RWPE2 (cell line): ENCODE measurements at regions not wholly inside any gene's neighbourhood (a gene's known extent, or its start where the extent isn't known, plus 50 kb on each side); places are given as distances from the start of the nearest gene placed in this dataset.

Experiments
- ATAC-seq: fragments of 200-7000 bp; cut with Tn5 transposase; 3 replicates; pipeline ENCODE4 v1.9.1; 2021; ENCODE audit warnings: low read depth
- DNase-seq: peaks from one replicate; pipeline ENCODE4 v3.0.0-alpha.2; 2020; ENCODE audit warnings: low spot score
- H3K27ac ChIP-seq: fragments of 450-650 bp; 2 replicates; pipeline ENCODE4 v1.5.1; 2017; ENCODE audit warnings: mild to moderate bottlenecking; ENCODE audit not compliant: poor library complexity, severe bottlenecking
- H3K27me3 ChIP-seq: fragments of 250-450 bp; sonication (Bioruptor Pico); 2 replicates; pipeline ENCODE4 v1.5.1; 2021; ENCODE audit warnings: mild to moderate bottlenecking, moderate library complexity; ENCODE audit not compliant: insufficient read depth, poor library complexity, severe bottlenecking
- H3K36me3 ChIP-seq: fragments of 250-450 bp; sonication (Bioruptor Pico); 2 replicates; pipeline ENCODE4 v1.5.1; 2020; ENCODE audit warnings: low read depth, mild to moderate bottlenecking, moderate library complexity
- H3K4me1 ChIP-seq: fragments of 250-450 bp; sonication (Bioruptor Pico); 2 replicates; pipeline ENCODE4 v1.5.1; 2021; ENCODE audit warnings: mild to moderate bottlenecking, moderate library complexity; ENCODE audit not compliant: insufficient read depth, poor library complexity, severe bottlenecking
- H3K4me3 ChIP-seq: fragments of 250-450 bp; sonication (Bioruptor Pico); 2 replicates; pipeline ENCODE4 v1.5.1; 2021; ENCODE audit warnings: mild to moderate bottlenecking, moderate library complexity; ENCODE audit not compliant: severe bottlenecking
- H3K9me3 ChIP-seq: fragments of 250-450 bp; sonication (Bioruptor Pico); 2 replicates; pipeline ENCODE4 v1.5.1; 2021; ENCODE audit warnings: mild to moderate bottlenecking, moderate library complexity; ENCODE audit not compliant: severe bottlenecking
- CTCF ChIP-seq: fragments of 450-650 bp; IDR thresholded peaks from one replicate; pipeline ENCODE4 v1.5.1; 2017; ENCODE audit warnings: mild to moderate bottlenecking, moderate library complexity; ENCODE audit not compliant: poor library complexity, severe bottlenecking

DNA sequence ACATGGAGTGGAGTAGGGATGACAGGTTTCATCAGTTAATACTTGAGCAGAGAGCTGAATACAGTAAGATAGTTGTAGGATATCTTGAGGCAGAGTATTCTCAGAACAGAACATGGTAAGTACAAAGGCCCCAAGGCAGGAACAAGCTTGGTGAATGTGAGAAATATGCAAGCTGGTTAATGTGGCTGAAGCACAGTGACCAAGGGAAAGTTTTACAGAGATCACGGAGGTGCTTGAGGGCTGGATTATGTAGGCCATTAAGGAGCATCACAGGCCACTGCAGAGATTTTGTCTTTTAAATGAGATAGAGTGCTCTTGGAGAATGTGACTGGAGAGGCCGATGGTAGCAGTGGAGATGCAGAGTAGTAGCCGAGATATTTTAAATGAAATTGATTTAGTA is 54.0 kb upstream of the BOLA1 start:
- no peak for TF ChIP-seq CTCF
- peak overlapping the region; percentile 86 for H3K27ac ChIP-seq
- H3K36me3 ChIP-seq = peaks cover 26% of the 10 kb centered on the region
- no peak overlapping the region for H3K4me3 ChIP-seq
- ATAC-seq (no peak), DNase-seq (no peak)
- peaks cover 45% of the 10 kb centered on the region for H3K4me1 ChIP-seq
- H3K9me3 ChIP-seq = no peaks in the 10 kb centered on the region
- no peaks in the 10 kb centered on the region for H3K27me3 ChIP-seq

DNA sequence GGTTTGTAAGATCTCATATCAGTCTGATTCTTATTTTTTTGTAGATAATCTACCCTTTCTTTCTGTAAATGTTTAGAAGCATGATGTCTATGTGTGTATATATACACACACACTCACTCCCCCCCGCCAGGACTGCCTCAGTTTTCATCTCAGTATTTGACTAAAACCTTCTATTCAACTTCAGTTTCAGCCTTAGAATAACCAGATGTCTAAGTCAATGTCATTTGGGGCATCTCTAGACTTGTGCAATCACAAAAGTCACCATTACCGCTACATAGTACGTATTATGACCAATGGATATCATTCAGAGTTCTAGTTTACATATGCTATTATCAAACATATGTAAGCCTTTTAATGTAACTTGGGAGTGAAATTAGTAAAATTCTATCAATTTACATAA is 53.3 kb upstream of the BOLA1 start:
- no peaks in the 10 kb centered on the region for H3K27me3 ChIP-seq
- no peak overlapping the region for H3K4me3 ChIP-seq
- peaks cover 45% of the 10 kb centered on the region for H3K4me1 ChIP-seq
- no peak overlapping the region for H3K27ac ChIP-seq
- DNase-seq (no peak), ATAC-seq (no peak)
- H3K36me3 ChIP-seq = peaks cover 26% of the 10 kb centered on the region
- H3K9me3 ChIP-seq = no peaks in the 10 kb centered on the region
- TF ChIP-seq CTCF = no peak

- no peaks in the 10 kb centered on the region for H3K9me3 ChIP-seq
- H3K4me1 ChIP-seq = peaks cover 45% of the 10 kb centered on the region
- TF ChIP-seq CTCF = no peak
- peaks cover 26% of the 10 kb centered on the region for H3K36me3 ChIP-seq
- peak overlapping the region; percentile 83 for H3K27ac ChIP-seq
- H3K4me3 ChIP-seq = no peak overlapping the region
- DNase-seq (no peak), ATAC-seq (no peak)
- H3K27me3 ChIP-seq = no peaks in the 10 kb centered on the region
Observed at GRCh38 chr1:149846593-149847466, 52.5 kb upstream of the BOLA1 start.

DNA sequence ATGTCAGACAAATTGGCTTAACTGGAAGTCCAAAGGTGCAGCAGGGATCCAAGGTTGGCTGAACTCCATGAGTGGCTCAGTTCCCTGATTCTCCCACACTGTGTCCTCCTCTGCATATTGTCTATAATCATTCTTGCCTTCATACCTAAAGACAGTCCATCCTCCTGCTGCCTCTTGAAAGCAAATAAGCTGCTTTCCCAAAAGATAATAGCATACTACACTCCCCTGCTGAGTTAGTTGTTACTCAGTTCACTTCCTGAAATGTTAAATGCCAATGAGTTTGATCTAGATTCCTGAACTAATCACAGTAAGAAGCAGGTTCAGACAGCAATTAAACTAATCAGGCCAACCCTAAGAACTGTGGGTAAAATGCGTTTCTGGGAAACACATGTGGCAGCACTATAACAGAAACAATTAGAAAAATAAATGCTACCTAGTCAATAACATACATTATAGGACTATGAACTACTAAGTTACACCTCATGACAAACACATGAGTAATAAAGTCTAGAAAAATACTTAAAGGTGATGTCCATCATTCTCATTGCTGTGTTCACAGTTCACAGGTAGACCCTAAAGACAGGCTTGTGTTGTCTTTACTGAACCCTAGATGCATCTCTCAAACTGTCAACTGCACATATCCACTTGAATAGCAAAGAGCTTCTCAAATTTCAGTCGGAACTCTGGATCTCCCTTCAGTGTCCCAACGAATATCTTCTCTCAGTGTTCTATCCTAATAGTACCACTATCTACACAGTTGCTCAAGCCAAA is 50.8 kb upstream of the BOLA1 start:
- peaks cover 45% of the 10 kb centered on the region for H3K4me1 ChIP-seq
- TF ChIP-seq CTCF = no peak
- no peaks in the 10 kb centered on the region for H3K9me3 ChIP-seq
- H3K27ac ChIP-seq = peak overlapping the region; percentile 83
- no peak for DNase-seq
- H3K4me3 ChIP-seq = peak overlapping the region; percentile 38
- H3K36me3 ChIP-seq = peaks cover 26% of the 10 kb centered on the region
- ATAC-seq = no peak
- H3K27me3 ChIP-seq = no peaks in the 10 kb centered on the region
